Right lung (tissue), 2 donors: ENCODE measurements at regions not wholly inside any gene's neighbourhood (a gene's known extent, or its start where the extent isn't known, plus 50 kb on each side); places are given as distances from the start of the nearest gene placed in this dataset.

Experiments used
- DNase-seq, 2 donors: peaks; one replicate each; pipeline ENCODE4 v3.0.0-alpha.2; 2013

GRCh38 chr7:42758124-42758523 lies 153.7 kb downstream of the C7orf25 start:
- DNase-seq = no peak

GRCh38 chr7:42756841-42757240 lies 155.0 kb downstream of the C7orf25 start:
- DNase-seq = no peak

- DNase-seq = no peak
Measured at GRCh38 chr7:42753811-42754363, 158.0 kb downstream of the C7orf25 start.

- no peak for DNase-seq
Measured at GRCh38 chr7:42753367-42753766, 158.5 kb downstream of the C7orf25 start.

GRCh38 chr7:42750172-42750571 lies 161.7 kb downstream of the C7orf25 start:
- DNase-seq = no peak

- no peak for DNase-seq
Measured at GRCh38 chr7:42747044-42747443, 164.8 kb downstream of the C7orf25 start.

GRCh38 chr7:42746214-42746613 lies 165.7 kb downstream of the C7orf25 start:
- DNase-seq = no peak

GRCh38 chr7:42745357-42746059 lies 166.4 kb downstream of the C7orf25 start:
- DNase-seq = no peak

- DNase-seq = no peak
Measured at GRCh38 chr7:42744746-42745145, 167.1 kb downstream of the C7orf25 start.

GRCh38 chr7:42743077-42743858 lies 168.6 kb downstream of the C7orf25 start:
- no peak for DNase-seq

- no peak for DNase-seq
Measured at GRCh38 chr7:42742318-42742717, 169.6 kb downstream of the C7orf25 start.

GRCh38 chr7:42740408-42740807 lies 171.5 kb downstream of the C7orf25 start:
- no peak for DNase-seq

- DNase-seq = no peak
Measured at GRCh38 chr7:42739638-42740037, 172.2 kb downstream of the C7orf25 start.

- DNase-seq = no peak
Measured at GRCh38 chr7:42736931-42737330, 174.9 kb downstream of the C7orf25 start.

GRCh38 chr7:42735081-42735480 lies 176.8 kb downstream of the C7orf25 start:
- DNase-seq = no peak

GRCh38 chr7:42734568-42734967 lies 177.3 kb downstream of the C7orf25 start:
- DNase-seq = no peak

GRCh38 chr7:42733040-42733439 lies 178.8 kb downstream of the C7orf25 start:
- DNase-seq = no peak

GRCh38 chr7:42730586-42730985 lies 181.3 kb downstream of the C7orf25 start:
- no peak for DNase-seq

- DNase-seq = no peak
Measured at GRCh38 chr7:42729053-42729765, 182.7 kb downstream of the C7orf25 start.

GRCh38 chr7:42727451-42727850 lies 184.4 kb downstream of the C7orf25 start:
- DNase-seq = no peak

GRCh38 chr7:42726066-42726785 lies 185.6 kb downstream of the C7orf25 start:
- DNase-seq = no peak

GRCh38 chr7:42722716-42723115 lies 189.2 kb downstream of the C7orf25 start:
- no peak for DNase-seq
